H7 (cell line): ENCODE measurements at regions not wholly inside any gene's neighbourhood (a gene's known extent, or its start where the extent isn't known, plus 50 kb on each side); places are given as distances from the start of the nearest gene placed in this dataset.

Experiments
- DNase-seq: peaks from one replicate; pipeline ENCODE4 v3.0.0; 2012
- H3K27me3 ChIP-seq: 2 replicates; pipeline ENCODE4 v1.6.0; 2011; ENCODE audit warnings: mild to moderate bottlenecking, low read length; ENCODE audit not compliant: control insufficient read depth, insufficient read depth
- H3K36me3 ChIP-seq: replicated peaks from 2 replicates; pipeline ENCODE4 v1.5.1; 2011; ENCODE audit warnings: low read length; ENCODE audit not compliant: control insufficient read depth, insufficient read depth
- H3K4me3 ChIP-seq: 2 replicates; pipeline ENCODE4 v1.5.1; 2011; ENCODE audit warnings: low read depth, mild to moderate bottlenecking, control low read depth, low read length, moderate library complexity; ENCODE audit not compliant: insufficient read depth

GRCh38 chr1:209238356-209238755 is 345.2 kb upstream of the CAMK1G start:
- no peaks in the 10 kb centered on the region for H3K27me3 ChIP-seq
- DNase-seq = no peak
- H3K4me3 ChIP-seq = no peak overlapping the region
- H3K36me3 ChIP-seq = no peaks in the 10 kb centered on the region

- no peak for DNase-seq
- H3K27me3 ChIP-seq = no peaks in the 10 kb centered on the region
- H3K36me3 ChIP-seq = no peaks in the 10 kb centered on the region
- H3K4me3 ChIP-seq = no peak overlapping the region
Measured at GRCh38 chr1:209240351-209240750, 343.2 kb upstream of the CAMK1G start.

- H3K4me3 ChIP-seq = no peak overlapping the region
- no peak for DNase-seq
- no peaks in the 10 kb centered on the region for H3K27me3 ChIP-seq
- H3K36me3 ChIP-seq = no peaks in the 10 kb centered on the region
Measured at GRCh38 chr1:209241487-209241886, 342.0 kb upstream of the CAMK1G start.

DNA sequence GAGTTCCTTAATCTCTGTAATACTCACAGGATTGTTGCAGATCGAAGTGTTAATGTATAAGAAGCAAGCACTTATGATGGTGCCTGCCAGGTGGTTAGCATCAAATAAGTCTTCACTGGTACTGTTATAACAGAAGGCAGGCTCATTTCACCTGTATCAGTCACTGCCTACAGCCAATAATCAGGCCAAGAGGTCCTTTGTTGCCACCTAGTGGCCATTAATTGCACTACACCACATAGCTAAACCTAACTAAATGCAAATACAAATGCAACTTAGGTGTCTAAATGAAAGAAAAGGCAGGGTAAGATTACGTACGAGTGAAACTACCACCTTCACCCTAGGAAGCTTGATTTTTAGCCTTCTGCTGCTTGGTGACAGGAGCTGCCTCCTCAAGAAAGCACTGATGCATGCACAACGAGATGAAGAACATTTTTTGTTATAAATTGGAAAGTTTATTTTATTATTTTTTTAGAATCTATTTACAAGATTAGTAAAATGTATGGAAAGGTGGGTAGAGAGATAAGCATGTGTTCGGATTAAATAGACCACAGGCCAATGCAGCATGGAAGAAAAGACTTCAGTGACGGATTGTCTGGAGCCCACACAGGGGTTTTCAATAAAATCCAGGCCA is 334.8 kb upstream of the CAMK1G start:
- Histone ChIP-seq H3K27me3 (no peaks in the 10 kb centered on the region), H3K36me3 (no peaks in the 10 kb centered on the region), H3K4me3 (no peak overlapping the region)
- peak; percentile 46 for DNase-seq

DNA sequence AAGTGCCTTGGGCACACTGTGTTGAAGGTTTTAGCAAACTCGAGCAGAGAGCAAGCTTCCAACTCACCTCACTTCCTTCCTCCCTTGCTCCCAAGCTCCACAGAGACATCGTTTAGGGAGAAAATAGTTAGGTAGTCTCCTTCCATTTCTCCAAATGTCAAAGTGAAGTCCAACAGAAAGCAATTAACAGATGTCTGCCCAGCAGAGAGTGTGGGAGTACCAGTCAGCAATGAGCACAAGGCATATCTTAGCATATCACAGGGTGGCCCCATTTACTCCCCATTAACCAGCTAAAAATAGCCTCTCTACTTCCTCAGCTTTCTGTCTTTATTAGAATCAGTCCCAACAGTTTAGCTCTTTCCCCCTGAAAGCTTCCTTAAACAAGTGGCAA is 334.2 kb upstream of the CAMK1G start:
- Histone ChIP-seq H3K27me3 (no peaks in the 10 kb centered on the region), H3K36me3 (no peaks in the 10 kb centered on the region), H3K4me3 (no peak overlapping the region)
- no peak for DNase-seq

- DNase-seq = no peak
- H3K36me3 ChIP-seq = no peaks in the 10 kb centered on the region
- no peak overlapping the region for H3K4me3 ChIP-seq
- no peaks in the 10 kb centered on the region for H3K27me3 ChIP-seq
Measured at GRCh38 chr1:209249785-209250440, 333.6 kb upstream of the CAMK1G start.

- Histone ChIP-seq H3K27me3 (no peaks in the 10 kb centered on the region), H3K4me3 (no peak overlapping the region), H3K36me3 (no peaks in the 10 kb centered on the region)
- DNase-seq = no peak
Measured at GRCh38 chr1:209250861-209251636, 332.5 kb upstream of the CAMK1G start.

- no peaks in the 10 kb centered on the region for H3K36me3 ChIP-seq
- DNase-seq = no peak
- H3K4me3 ChIP-seq = no peak overlapping the region
- H3K27me3 ChIP-seq = no peaks in the 10 kb centered on the region
Measured at GRCh38 chr1:209256766-209257350, 326.7 kb upstream of the CAMK1G start.

- Histone ChIP-seq H3K27me3 (no peaks in the 10 kb centered on the region), H3K4me3 (no peak overlapping the region), H3K36me3 (no peaks in the 10 kb centered on the region)
- DNase-seq = no peak
Measured at GRCh38 chr1:209257454-209257853, 326.1 kb upstream of the CAMK1G start.

- DNase-seq = no peak
- H3K27me3 ChIP-seq = no peaks in the 10 kb centered on the region
- H3K4me3 ChIP-seq = no peak overlapping the region
- no peaks in the 10 kb centered on the region for H3K36me3 ChIP-seq
Measured at GRCh38 chr1:209260136-209260535, 323.4 kb upstream of the CAMK1G start.

DNA sequence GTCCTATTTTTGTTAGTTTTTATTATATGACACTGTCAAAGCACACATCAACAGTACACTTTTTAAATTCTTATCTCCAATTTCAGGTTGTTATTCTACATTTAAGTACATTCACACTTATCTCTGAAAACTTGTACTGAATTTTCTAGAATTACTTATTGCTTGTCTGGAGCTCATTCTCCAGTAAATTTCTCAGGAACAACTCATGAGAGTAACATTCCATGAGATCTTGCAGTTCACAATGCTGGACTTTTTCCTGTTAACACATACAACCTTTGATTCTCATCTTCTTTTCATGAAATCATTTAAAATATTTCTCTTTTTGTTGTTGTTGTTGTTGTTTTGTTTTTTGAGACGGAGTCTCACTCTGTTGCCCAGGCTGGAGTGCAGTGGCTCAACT is 320.9 kb upstream of the CAMK1G start:
- Histone ChIP-seq H3K27me3 (no peaks in the 10 kb centered on the region), H3K4me3 (no peak overlapping the region), H3K36me3 (no peaks in the 10 kb centered on the region)
- no peak for DNase-seq

DNA sequence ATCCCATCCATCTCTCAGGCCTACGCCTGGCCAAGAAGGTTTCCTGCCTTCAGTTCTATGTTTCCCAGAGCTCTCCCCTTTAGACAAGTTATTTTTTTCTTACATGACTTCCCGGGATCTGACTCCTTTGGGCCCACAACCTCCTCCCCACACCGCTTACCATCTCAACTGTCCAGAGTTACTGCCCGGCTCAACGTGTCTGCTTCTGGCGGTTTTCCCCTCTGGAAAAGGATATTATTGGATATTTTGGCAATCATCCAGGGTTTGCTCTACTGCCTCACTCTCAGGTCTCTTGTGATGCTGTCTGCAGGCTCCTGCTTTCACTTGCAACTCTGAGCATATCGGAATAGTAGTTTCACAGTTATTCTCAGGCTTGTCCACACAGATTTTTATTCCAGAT is 318.2 kb upstream of the CAMK1G start:
- Histone ChIP-seq H3K36me3 (no peaks in the 10 kb centered on the region), H3K27me3 (no peaks in the 10 kb centered on the region), H3K4me3 (no peak overlapping the region)
- DNase-seq = no peak

DNA sequence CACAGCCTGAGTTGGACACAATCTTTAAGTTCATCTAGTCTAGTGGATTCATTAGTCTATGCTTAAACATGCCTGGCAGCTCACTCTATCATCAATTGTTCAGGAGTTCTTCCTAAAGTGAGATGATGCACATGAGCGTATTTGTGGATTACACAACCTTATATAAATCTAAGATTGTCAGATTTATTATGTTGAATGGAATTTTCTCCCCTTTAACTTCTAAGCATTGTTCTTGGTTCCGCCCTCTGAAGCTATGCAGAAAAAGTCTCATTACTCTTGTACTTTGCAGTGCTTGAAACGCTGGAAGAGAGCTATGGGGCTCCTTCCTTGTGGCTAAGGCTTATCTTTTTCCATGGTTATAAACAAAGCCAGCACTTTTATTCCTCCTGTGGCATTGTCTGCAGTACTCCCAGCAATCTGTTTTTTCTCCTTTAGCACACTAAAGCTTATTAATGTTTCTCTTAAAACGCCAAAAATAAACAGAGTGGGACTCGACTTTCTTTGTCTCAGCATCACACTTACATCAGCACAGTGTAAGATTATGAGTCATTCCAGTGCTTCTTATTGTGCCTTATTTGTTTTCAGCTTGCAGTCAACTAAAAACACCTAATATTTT is 316.8 kb upstream of the CAMK1G start:
- H3K36me3 ChIP-seq = no peaks in the 10 kb centered on the region
- no peak for DNase-seq
- no peaks in the 10 kb centered on the region for H3K27me3 ChIP-seq

DNA sequence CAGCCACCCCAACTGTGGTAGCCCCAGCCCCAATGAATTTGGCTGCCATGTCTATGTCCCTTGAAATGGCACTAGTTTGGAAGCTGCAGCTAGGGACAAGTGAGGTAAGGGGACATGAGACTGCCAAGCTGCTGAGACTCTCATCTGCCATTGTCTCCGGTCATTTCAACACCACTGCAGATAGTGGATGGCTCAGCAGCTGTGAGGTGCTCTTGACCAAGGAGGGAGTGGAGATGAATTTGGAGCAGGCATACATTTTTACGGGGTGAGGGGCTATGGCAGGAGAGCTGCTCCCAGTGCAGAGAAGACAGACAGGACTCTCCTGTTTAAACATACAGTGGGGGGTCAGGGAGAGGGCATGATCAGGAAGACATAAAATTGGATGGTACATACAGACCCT is 315.5 kb upstream of the CAMK1G start:
- no peak overlapping the region for H3K4me3 ChIP-seq
- H3K36me3 ChIP-seq = no peaks in the 10 kb centered on the region
- no peaks in the 10 kb centered on the region for H3K27me3 ChIP-seq
- no peak for DNase-seq

More for the DNA sequence above, 316.8 kb upstream of the CAMK1G start:
- H3K4me3 ChIP-seq = no peak overlapping the region
